AG09309 (cell line): ENCODE measurements at regions not wholly inside any gene's neighbourhood (a gene's known extent, or its start where the extent isn't known, plus 50 kb on each side); places are given as distances from the start of the nearest gene placed in this dataset.

Experiments used
- DNase-seq: peaks from one replicate; pipeline ENCODE4 v3.0.0-alpha.2; 2010; ENCODE audit warnings: low read depth
- H3K4me3 ChIP-seq: 2 replicates; pipeline ENCODE4 v1.5.1; 2011; ENCODE audit warnings: mild to moderate bottlenecking, low read depth, low read length, moderate library complexity; ENCODE audit not compliant: control insufficient read depth
- CTCF ChIP-seq: IDR thresholded peaks from 2 replicates; pipeline ENCODE4 v1.5.1; 2011; ENCODE audit warnings: mild to moderate bottlenecking, low read depth, low read length, inconsistent platforms; ENCODE audit not compliant: insufficient read depth, control insufficient read depth; ENCODE audit errors: missing control alignments

- no peak overlapping the region for H3K4me3 ChIP-seq
- DNase-seq = no peak
- peak; percentile 58 for TF ChIP-seq CTCF
These were observed 414.8 kb downstream of the SLC6A15 start for GRCh38 chr12:84497819-84498218.

GRCh38 chr12:84495711-84496110 lies 416.9 kb downstream of the SLC6A15 start:
- TF ChIP-seq CTCF = no peak
- H3K4me3 ChIP-seq = no peak overlapping the region
- DNase-seq = no peak

GRCh38 chr12:84492351-84492883 lies 420.2 kb downstream of the SLC6A15 start:
- TF ChIP-seq CTCF = no peak

GRCh38 chr12:84484798-84485197 lies 427.8 kb downstream of the SLC6A15 start:
- no peak for DNase-seq
- H3K4me3 ChIP-seq = no peak overlapping the region
- TF ChIP-seq CTCF = no peak

More at GRCh38 chr12:84492351-84492883, 420.2 kb downstream of the SLC6A15 start:
- no peak overlapping the region for H3K4me3 ChIP-seq
- DNase-seq = no peak

DNA sequence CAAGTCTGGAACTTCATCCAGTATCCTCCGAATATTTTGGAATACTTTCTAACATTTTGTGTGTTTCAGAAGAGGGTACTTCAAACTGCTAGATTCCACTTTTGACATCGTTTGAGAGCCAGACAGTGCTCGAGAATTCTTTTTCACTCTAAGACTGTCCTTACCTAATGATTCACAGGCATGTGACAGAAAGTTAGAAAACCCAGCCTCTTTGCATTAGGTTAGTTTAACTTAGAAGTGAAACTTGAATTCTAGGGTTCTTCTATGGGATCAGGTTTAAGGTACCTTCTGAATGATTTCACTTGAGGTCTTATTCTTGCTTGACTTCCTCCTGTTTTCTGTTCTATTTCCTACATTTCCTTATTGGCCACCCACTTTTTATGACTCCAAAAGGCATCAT lies 431.8 kb downstream of the SLC6A15 start:
- TF ChIP-seq CTCF = no peak
- H3K4me3 ChIP-seq = no peak overlapping the region
- no peak for DNase-seq

- H3K4me3 ChIP-seq = no peak overlapping the region
These were observed 442.2 kb downstream of the SLC6A15 start for GRCh38 chr12:84470361-84470760.

More at GRCh38 chr12:84470361-84470760, 442.2 kb downstream of the SLC6A15 start:
- TF ChIP-seq CTCF = no peak
- DNase-seq = no peak
